ENCODE measurements at regions not wholly inside any gene's neighbourhood (a gene's known extent, or its start where the extent isn't known, plus 50 kb on each side); places are given as distances from the start of the nearest gene placed in this dataset.

GRCh38 chrX:39726771-39727170, 371.0 kb downstream of the BCOR start:
- no peak overlapping the region for H3K4me2 ChIP-seq (ENCODE audit: low read depth, low read length)
- no peaks in the 10 kb centered on the region for H3K79me1 ChIP-seq (ENCODE audit: low read depth in 1 of 2, low read length in 2 of 2)
- in situ Hi-C loops (cut with MboI; ENCODE audit: low sequenced_read_pairs) (no loop called here), dilution Hi-C loops (cut with HindIII; ENCODE audit: low sequenced_read_pairs, unreplicated experiment) (no loop called here), intact Hi-C loops (cut with micrococcal nuclease) (no loop called here)
- no peak overlapping the region for H2BK5ac ChIP-seq (ENCODE audit: low read depth, low read length, poor library complexity, severe bottlenecking)
- no peak overlapping the region for H2BK20ac ChIP-seq (ENCODE audit: low read depth, low read length)
- no peak overlapping the region for H3K56ac ChIP-seq (ENCODE audit: extremely low read depth, insufficient read depth, low read length)
- H3K23ac ChIP-seq (ENCODE audit: low read depth, low read length), result no peak overlapping the region
- peaks cover 25% of the 10 kb centered on the region for H3K27me3 ChIP-seq (ENCODE audit: control insufficient read depth, insufficient read depth, low read length)
- no peak overlapping the region for H2AK9ac ChIP-seq (replicated peaks; ENCODE audit: low read depth, low read length, poor library complexity)
- no peaks in the 10 kb centered on the region for H3K9me1 ChIP-seq (ENCODE audit: insufficient read depth, low read length)
- no peak overlapping the region for H3K18ac ChIP-seq (ENCODE audit: low read depth, low read length)
- no peak overlapping the region for H2BK120ac ChIP-seq (ENCODE audit: low read depth, low read length)
- H3K9ac ChIP-seq (ENCODE audit: low read depth, low read length), result no peak overlapping the region
- H2AFZ ChIP-seq (replicated peaks; ENCODE audit: low read length, poor library complexity), result no peak overlapping the region
- BruUV-seq (replicated peaks), result no TSS peak
- H3K9me3 ChIP-seq (ENCODE audit: control insufficient read depth, insufficient read depth, low read length), result peaks cover 2% of the 10 kb centered on the region; the same call in 1 of the 2 replicates
- no peak overlapping the region for H2BK15ac ChIP-seq (ENCODE audit: low read depth, low read length)
- no peak overlapping the region for H2AK5ac ChIP-seq (ENCODE audit: low read depth, low read length)
- H3K4me1 ChIP-seq (ENCODE audit: control insufficient read depth, insufficient read depth, low read length), result peaks cover 10% of the 10 kb centered on the region
- no peak overlapping the region for H3K4ac ChIP-seq (ENCODE audit: low read depth, low read length)
- CTCF ChIA-PET, result no interaction called here
- no peak overlapping the region for H4K8ac ChIP-seq (ENCODE audit: low read depth in 2 of 2, low read length in 2 of 2)
- TF ChIP-seq USF2 (IDR thresholded peaks at IDR 0.05; ENCODE audit: low read depth, low read length), result no peak
- TF ChIP-seq ELK1 (IDR thresholded peaks at IDR 0.05; ENCODE audit: borderline replicate concordance, low read depth, low read length), result no peak
- no peak for TF ChIP-seq POLR2A (IDR thresholded peaks at IDR 0.05; ENCODE audit: low read depth, low read length)
- no peak for TF ChIP-seq RFX5 (IDR thresholded peaks at IDR 0.05; ENCODE audit: low read depth, low read length)
- no peak for TF ChIP-seq CHD1 (IDR thresholded peaks at IDR 0.05; ENCODE audit: low read depth, low read length)
- no peak for TF ChIP-seq MAFK (IDR thresholded peaks at IDR 0.05; ENCODE audit: low read depth, low read length)
- no peak for TF ChIP-seq BHLHE40 (IDR thresholded peaks at IDR 0.05; ENCODE audit: low read depth, low read length)
- ATAC-seq (ENCODE audit: low read depth), result no peak
- peak; percentile 58 for DNase-seq
- no peak overlapping the region for H3K14ac ChIP-seq (replicated peaks; ENCODE audit: low read depth, low read length)
- H3K36me3 ChIP-seq (ENCODE audit: control insufficient read depth, insufficient read depth, low read length), result no peaks in the 10 kb centered on the region
- no peak overlapping the region for H4K91ac ChIP-seq (ENCODE audit: insufficient read depth, low read depth, low read length)
- H3K4me3 ChIP-seq (ENCODE audit: insufficient read depth, low read depth, low read length), result no peak overlapping the region
- H3K27ac ChIP-seq (ENCODE audit: insufficient read depth, low read length), result no peak overlapping the region
- POLR2A ChIA-PET (ENCODE audit: unreplicated experiment), result no interaction called here
- no CpG with 5 or more reads among the region's 3 CpGs for WGBS, 2 experiments (ENCODE audit: extremely low coverage in 2 of 2, insufficient read length in 1 of 2)
- H4K5ac ChIP-seq (ENCODE audit: low read depth, low read length), result no peak overlapping the region; the same call in 1 of the 2 replicates
- no peaks in the 10 kb centered on the region for H4K20me1 ChIP-seq (ENCODE audit: insufficient read depth, low read length)

All from IMR-90 (cell line).